ENCODE measurements at regions not wholly inside any gene's neighbourhood (a gene's known extent, or its start where the extent isn't known, plus 50 kb on each side); places are given as distances from the start of the nearest gene placed in this dataset.

DNA sequence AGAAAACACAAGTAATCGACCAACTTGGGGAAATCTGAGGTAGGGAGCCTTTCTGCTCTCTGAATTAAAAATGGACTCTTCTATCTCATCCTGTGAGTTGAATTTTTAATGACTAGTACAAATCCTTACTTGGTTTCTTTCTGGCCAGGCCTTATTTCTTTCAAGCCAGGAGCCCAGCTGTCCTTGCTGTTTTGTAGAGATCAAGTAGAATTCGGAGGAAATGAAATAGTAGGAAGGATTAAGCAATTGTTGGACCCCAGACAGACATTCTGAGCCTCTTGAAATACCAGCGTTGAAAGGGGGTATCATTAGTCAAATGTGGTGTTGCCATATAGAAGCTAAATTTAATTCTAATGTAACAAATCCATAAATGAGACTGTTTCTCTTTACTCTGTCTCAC lies 53.7 kb upstream of the SMIM15 start:
- ATAC-seq, result no peak
- TF ChIP-seq TCF4 (CRISPR knock-in tag; IDR thresholded peaks at IDR 0.05; ENCODE audit: borderline replicate concordance) (no peak), OSR1 (CRISPR knock-in tag; IDR thresholded peaks at IDR 0.05) (no peak), BACH2 (CRISPR knock-in tag; IDR thresholded peaks at IDR 0.05; ENCODE audit: borderline replicate concordance) (no peak), ZNF8 (CRISPR knock-in tag; IDR thresholded peaks at IDR 0.05) (no peak), ISL1 (CRISPR knock-in tag; IDR thresholded peaks at IDR 0.05) (no peak), ZNF565 (CRISPR knock-in tag; conservative IDR thresholded peaks at IDR 0.05; ENCODE audit: low read depth) (no peak), CSDC2 (CRISPR knock-in tag; IDR thresholded peaks at IDR 0.05) (no peak), ZC3H10 (CRISPR knock-in tag; IDR thresholded peaks at IDR 0.05) (no peak), ESRRG (CRISPR knock-in tag; IDR thresholded peaks at IDR 0.05) (no peak), GLIS3 (CRISPR knock-in tag; IDR thresholded peaks at IDR 0.05) (no peak), ARNTL (CRISPR knock-in tag; IDR thresholded peaks at IDR 0.05; ENCODE audit: borderline replicate concordance, low read depth) (no peak), PPARA (CRISPR knock-in tag; IDR thresholded peaks at IDR 0.05; ENCODE audit: borderline replicate concordance) (no peak), ZFP30 (CRISPR knock-in tag; IDR thresholded peaks at IDR 0.05) (no peak)
- TF ChIP-seq, protein P1, sequence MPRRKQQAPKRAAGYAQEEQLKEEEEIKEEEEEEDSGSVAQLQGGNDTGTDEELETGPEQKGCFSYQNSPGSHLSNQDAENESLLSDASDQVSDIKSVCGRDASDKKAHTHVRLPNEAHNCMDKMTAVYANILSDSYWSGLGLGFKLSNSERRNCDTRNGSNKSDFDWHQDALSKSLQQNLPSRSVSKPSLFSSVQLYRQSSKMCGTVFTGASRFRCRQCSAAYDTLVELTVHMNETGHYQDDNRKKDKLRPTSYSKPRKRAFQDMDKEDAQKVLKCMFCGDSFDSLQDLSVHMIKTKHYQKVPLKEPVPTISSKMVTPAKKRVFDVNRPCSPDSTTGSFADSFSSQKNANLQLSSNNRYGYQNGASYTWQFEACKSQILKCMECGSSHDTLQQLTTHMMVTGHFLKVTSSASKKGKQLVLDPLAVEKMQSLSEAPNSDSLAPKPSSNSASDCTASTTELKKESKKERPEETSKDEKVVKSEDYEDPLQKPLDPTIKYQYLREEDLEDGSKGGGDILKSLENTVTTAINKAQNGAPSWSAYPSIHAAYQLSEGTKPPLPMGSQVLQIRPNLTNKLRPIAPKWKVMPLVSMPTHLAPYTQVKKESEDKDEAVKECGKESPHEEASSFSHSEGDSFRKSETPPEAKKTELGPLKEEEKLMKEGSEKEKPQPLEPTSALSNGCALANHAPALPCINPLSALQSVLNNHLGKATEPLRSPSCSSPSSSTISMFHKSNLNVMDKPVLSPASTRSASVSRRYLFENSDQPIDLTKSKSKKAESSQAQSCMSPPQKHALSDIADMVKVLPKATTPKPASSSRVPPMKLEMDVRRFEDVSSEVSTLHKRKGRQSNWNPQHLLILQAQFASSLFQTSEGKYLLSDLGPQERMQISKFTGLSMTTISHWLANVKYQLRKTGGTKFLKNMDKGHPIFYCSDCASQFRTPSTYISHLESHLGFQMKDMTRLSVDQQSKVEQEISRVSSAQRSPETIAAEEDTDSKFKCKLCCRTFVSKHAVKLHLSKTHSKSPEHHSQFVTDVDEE (CRISPR knock-in tag; IDR thresholded peaks at IDR 0.05), result no peak

DNA sequence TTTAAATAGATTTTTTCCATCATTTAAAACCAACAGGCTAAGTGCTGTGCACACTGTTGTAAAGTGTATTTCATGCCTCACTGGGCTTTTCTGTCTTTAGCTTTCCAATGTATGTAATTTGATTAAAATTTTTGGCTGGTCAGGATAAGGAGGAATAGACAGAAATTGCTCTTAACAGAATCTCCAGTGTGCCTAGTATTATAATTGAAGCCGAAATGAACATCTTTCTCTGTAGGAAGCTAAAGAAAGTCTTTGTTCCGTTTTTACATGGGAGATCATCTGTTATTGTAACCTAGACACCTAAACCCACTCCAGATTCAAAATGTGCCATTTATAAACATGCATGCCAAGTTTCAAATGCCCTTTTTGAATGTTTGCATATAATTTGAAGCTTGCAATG lies 54.5 kb upstream of the SMIM15 start:
- no peak for ATAC-seq
- TF ChIP-seq ISL1 (CRISPR knock-in tag; IDR thresholded peaks at IDR 0.05) (no peak), ARNTL (CRISPR knock-in tag; IDR thresholded peaks at IDR 0.05; ENCODE audit: borderline replicate concordance, low read depth) (no peak), ESRRG (CRISPR knock-in tag; IDR thresholded peaks at IDR 0.05) (no peak), ZNF8 (CRISPR knock-in tag; IDR thresholded peaks at IDR 0.05) (no peak), SNAI2 (CRISPR knock-in tag; IDR thresholded peaks at IDR 0.05) (no peak), TOX (CRISPR knock-in tag; IDR thresholded peaks at IDR 0.05; ENCODE audit: borderline replicate concordance) (no peak), BACH2 (CRISPR knock-in tag; IDR thresholded peaks at IDR 0.05; ENCODE audit: borderline replicate concordance) (no peak), RARB (CRISPR knock-in tag; IDR thresholded peaks at IDR 0.05) (no peak), PPARA (CRISPR knock-in tag; IDR thresholded peaks at IDR 0.05; ENCODE audit: borderline replicate concordance) (no peak), ZFP30 (CRISPR knock-in tag; IDR thresholded peaks at IDR 0.05) (no peak), TCF4 (CRISPR knock-in tag; IDR thresholded peaks at IDR 0.05; ENCODE audit: borderline replicate concordance) (no peak), ZC3H10 (CRISPR knock-in tag; IDR thresholded peaks at IDR 0.05) (no peak), ZNF565 (CRISPR knock-in tag; conservative IDR thresholded peaks at IDR 0.05; ENCODE audit: low read depth) (no peak), OSR1 (CRISPR knock-in tag; IDR thresholded peaks at IDR 0.05) (no peak)
- TF ChIP-seq, protein P2, sequence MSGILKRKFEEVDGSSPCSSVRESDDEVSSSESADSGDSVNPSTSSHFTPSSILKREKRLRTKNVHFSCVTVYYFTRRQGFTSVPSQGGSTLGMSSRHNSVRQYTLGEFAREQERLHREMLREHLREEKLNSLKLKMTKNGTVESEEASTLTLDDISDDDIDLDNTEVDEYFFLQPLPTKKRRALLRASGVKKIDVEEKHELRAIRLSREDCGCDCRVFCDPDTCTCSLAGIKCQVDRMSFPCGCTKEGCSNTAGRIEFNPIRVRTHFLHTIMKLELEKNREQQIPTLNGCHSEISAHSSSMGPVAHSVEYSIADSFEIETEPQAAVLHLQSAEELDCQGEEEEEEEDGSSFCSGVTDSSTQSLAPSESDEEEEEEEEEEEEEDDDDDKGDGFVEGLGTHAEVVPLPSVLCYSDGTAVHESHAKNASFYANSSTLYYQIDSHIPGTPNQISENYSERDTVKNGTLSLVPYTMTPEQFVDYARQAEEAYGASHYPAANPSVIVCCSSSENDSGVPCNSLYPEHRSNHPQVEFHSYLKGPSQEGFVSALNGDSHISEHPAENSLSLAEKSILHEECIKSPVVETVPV (CRISPR knock-in tag; IDR thresholded peaks at IDR 0.05), result no peak

DNA sequence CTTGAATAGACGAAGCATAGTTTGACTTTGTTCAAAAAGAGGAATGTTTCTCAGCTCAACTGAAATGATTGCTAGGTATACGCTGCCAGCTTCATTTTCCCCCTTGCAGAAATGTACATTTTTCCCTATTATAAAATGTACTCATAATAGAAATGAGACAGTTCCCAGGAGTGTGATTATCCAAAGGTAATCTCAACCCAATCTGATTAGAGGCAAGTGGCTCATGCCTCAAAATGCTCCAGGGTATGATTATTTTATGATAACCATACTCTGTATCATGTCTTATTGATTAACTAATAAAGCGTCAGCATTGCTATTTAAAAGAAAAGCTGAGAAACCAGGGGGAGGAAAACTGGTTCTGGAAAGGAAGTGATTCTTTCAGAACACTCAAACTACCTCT lies 54.9 kb upstream of the SMIM15 start:
- ATAC-seq, result no peak
- TF ChIP-seq ZNF70 (CRISPR knock-in tag; IDR thresholded peaks at IDR 0.05), result no peak
- TF ChIP-seq, protein P3, sequence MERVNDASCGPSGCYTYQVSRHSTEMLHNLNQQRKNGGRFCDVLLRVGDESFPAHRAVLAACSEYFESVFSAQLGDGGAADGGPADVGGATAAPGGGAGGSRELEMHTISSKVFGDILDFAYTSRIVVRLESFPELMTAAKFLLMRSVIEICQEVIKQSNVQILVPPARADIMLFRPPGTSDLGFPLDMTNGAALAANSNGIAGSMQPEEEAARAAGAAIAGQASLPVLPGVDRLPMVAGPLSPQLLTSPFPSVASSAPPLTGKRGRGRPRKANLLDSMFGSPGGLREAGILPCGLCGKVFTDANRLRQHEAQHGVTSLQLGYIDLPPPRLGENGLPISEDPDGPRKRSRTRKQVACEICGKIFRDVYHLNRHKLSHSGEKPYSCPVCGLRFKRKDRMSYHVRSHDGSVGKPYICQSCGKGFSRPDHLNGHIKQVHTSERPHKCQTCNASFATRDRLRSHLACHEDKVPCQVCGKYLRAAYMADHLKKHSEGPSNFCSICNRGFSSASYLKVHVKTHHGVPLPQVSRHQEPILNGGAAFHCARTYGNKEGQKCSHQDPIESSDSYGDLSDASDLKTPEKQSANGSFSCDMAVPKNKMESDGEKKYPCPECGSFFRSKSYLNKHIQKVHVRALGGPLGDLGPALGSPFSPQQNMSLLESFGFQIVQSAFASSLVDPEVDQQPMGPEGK (CRISPR knock-in tag; IDR thresholded peaks at IDR 0.05; ENCODE audit: borderline replicate concordance), result no peak
- no peak for TF ChIP-seq GLIS3 (CRISPR knock-in tag; IDR thresholded peaks at IDR 0.05)
- TF ChIP-seq ZNF565 (CRISPR knock-in tag; conservative IDR thresholded peaks at IDR 0.05; ENCODE audit: low read depth), result no peak
- no peak for TF ChIP-seq ZC3H10 (CRISPR knock-in tag; IDR thresholded peaks at IDR 0.05)
- TF ChIP-seq RARB (CRISPR knock-in tag; IDR thresholded peaks at IDR 0.05), result no peak
- no peak for TF ChIP-seq ZFP3 (CRISPR knock-in tag; IDR thresholded peaks at IDR 0.05)
- TF ChIP-seq ZNF8 (CRISPR knock-in tag; IDR thresholded peaks at IDR 0.05), result no peak
- TF ChIP-seq ISL1 (CRISPR knock-in tag; IDR thresholded peaks at IDR 0.05), result no peak
- TF ChIP-seq, protein P2 (CRISPR knock-in tag; IDR thresholded peaks at IDR 0.05), result no peak
- no peak for TF ChIP-seq BACH2 (CRISPR knock-in tag; IDR thresholded peaks at IDR 0.05; ENCODE audit: borderline replicate concordance)
- TF ChIP-seq SNAI2 (CRISPR knock-in tag; IDR thresholded peaks at IDR 0.05), result no peak
- TF ChIP-seq, protein P4, sequence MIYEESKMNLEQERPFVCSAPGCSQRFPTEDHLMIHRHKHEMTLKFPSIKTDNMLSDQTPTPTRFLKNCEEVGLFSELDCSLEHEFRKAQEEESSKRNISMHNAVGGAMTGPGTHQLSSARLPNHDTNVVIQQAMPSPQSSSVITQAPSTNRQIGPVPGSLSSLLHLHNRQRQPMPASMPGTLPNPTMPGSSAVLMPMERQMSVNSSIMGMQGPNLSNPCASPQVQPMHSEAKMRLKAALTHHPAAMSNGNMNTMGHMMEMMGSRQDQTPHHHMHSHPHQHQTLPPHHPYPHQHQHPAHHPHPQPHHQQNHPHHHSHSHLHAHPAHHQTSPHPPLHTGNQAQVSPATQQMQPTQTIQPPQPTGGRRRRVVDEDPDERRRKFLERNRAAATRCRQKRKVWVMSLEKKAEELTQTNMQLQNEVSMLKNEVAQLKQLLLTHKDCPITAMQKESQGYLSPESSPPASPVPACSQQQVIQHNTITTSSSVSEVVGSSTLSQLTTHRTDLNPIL (CRISPR knock-in tag; IDR thresholded peaks at IDR 0.05; ENCODE audit: low read depth), result no peak

Data from SK-N-SH treated with all-trans-retinoic acid at 6 μM for 48 hours (cell line).